ENCODE measurements at regions not wholly inside any gene's neighbourhood (a gene's known extent, or its start where the extent isn't known, plus 50 kb on each side); places are given as distances from the start of the nearest gene placed in this dataset.

- no peaks in the 10 kb centered on the region for H3K36me3 ChIP-seq (ENCODE audit: control insufficient read depth, insufficient read depth, low read length)
- no peaks in the 10 kb centered on the region for H3K9me3 ChIP-seq (ENCODE audit: control insufficient read depth, insufficient read depth, low read depth, low read length)
- in situ Hi-C loops (cut with HindIII; ENCODE audit: low pct_unique_long_range_greater_than_20kb, low sequenced_read_pairs) = no loop called here
- H3K27ac ChIP-seq (ENCODE audit: low read length) = no peak overlapping the region
- DNase-seq (ENCODE audit: low read depth, low spot score) (no peak), ATAC-seq (no peak)
- TF ChIP-seq, protein P1, sequence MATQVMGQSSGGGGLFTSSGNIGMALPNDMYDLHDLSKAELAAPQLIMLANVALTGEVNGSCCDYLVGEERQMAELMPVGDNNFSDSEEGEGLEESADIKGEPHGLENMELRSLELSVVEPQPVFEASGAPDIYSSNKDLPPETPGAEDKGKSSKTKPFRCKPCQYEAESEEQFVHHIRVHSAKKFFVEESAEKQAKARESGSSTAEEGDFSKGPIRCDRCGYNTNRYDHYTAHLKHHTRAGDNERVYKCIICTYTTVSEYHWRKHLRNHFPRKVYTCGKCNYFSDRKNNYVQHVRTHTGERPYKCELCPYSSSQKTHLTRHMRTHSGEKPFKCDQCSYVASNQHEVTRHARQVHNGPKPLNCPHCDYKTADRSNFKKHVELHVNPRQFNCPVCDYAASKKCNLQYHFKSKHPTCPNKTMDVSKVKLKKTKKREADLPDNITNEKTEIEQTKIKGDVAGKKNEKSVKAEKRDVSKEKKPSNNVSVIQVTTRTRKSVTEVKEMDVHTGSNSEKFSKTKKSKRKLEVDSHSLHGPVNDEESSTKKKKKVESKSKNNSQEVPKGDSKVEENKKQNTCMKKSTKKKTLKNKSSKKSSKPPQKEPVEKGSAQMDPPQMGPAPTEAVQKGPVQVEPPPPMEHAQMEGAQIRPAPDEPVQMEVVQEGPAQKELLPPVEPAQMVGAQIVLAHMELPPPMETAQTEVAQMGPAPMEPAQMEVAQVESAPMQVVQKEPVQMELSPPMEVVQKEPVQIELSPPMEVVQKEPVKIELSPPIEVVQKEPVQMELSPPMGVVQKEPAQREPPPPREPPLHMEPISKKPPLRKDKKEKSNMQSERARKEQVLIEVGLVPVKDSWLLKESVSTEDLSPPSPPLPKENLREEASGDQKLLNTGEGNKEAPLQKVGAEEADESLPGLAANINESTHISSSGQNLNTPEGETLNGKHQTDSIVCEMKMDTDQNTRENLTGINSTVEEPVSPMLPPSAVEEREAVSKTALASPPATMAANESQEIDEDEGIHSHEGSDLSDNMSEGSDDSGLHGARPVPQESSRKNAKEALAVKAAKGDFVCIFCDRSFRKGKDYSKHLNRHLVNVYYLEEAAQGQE (IDR thresholded peaks at IDR 0.05; ENCODE audit: insufficient read depth in 1 of 2, low read depth in 2 of 2, low read length in 1 of 2) = no peak
- TF ChIP-seq SIN3A (IDR thresholded peaks at IDR 0.05; ENCODE audit: borderline replicate concordance, insufficient read depth, low read depth, low read length) (no peak), POLR2AphosphoS5 (IDR thresholded peaks at IDR 0.05; ENCODE audit: low read depth, low read length) (no peak), TCF7L2 (IDR thresholded peaks at IDR 0.05; ENCODE audit: low read depth, low read length) (no peak)
- TF ChIP-seq, protein P2, sequence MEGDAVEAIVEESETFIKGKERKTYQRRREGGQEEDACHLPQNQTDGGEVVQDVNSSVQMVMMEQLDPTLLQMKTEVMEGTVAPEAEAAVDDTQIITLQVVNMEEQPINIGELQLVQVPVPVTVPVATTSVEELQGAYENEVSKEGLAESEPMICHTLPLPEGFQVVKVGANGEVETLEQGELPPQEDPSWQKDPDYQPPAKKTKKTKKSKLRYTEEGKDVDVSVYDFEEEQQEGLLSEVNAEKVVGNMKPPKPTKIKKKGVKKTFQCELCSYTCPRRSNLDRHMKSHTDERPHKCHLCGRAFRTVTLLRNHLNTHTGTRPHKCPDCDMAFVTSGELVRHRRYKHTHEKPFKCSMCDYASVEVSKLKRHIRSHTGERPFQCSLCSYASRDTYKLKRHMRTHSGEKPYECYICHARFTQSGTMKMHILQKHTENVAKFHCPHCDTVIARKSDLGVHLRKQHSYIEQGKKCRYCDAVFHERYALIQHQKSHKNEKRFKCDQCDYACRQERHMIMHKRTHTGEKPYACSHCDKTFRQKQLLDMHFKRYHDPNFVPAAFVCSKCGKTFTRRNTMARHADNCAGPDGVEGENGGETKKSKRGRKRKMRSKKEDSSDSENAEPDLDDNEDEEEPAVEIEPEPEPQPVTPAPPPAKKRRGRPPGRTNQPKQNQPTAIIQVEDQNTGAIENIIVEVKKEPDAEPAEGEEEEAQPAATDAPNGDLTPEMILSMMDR (IDR thresholded peaks at IDR 0.05) = no peak
- no TSS peak for BruUV-seq (replicated peaks)
- no peak overlapping the region for H3K4me3 ChIP-seq (ENCODE audit: low read depth in 2 of 2, low read length in 2 of 2)
- no peaks in the 10 kb centered on the region; the same call in 1 of the 2 replicates for H3K27me3 ChIP-seq (ENCODE audit: control insufficient read depth, insufficient read depth, low read length)
- intact Hi-C loops (cut with micrococcal nuclease; ENCODE audit: unreplicated experiment) = no loop called here
- ChIA-PET CTCF (no interaction called here), POLR2A (no interaction called here)
- H3K4me1 ChIP-seq (ENCODE audit: control insufficient read depth, insufficient read depth, low read length) = no peaks in the 10 kb centered on the region
Measured at GRCh38 chr6:20266851-20267608, 54.8 kb upstream of the MBOAT1 start.

DNA sequence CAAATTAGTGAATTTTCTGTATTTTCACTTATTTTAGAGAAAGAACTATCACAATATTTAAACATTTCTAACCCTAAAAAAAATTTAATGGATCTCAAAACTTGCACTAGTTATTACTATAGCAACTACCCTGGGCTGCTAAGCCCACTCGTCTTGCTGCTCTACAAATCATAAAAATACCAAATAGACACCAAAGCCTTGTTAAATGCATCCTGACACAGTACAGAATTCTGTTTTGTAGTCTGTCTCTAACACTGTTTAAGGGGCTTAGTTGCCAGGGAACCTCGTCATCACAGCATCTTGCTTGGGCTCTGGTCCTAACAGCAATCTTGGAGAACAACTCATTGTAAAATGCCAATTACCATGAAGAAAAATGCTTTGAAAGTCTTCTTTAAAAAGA, 56.9 kb upstream of the MBOAT1 start:
- Histone ChIP-seq H3K9me3 (ENCODE audit: control insufficient read depth, insufficient read depth, low read depth, low read length) (no peaks in the 10 kb centered on the region), H3K4me3 (ENCODE audit: low read depth in 2 of 2, low read length in 2 of 2) (no peak overlapping the region), H3K27me3 (ENCODE audit: control insufficient read depth, insufficient read depth, low read length) (no peaks in the 10 kb centered on the region; the same call in 1 of the 2 replicates), H3K4me1 (ENCODE audit: control insufficient read depth, insufficient read depth, low read length) (no peaks in the 10 kb centered on the region), H3K36me3 (ENCODE audit: control insufficient read depth, insufficient read depth, low read length) (no peaks in the 10 kb centered on the region), H3K27ac (ENCODE audit: low read length) (no peak overlapping the region)
- intact Hi-C loops (cut with micrococcal nuclease; ENCODE audit: unreplicated experiment) (no loop called here), in situ Hi-C loops (cut with HindIII; ENCODE audit: low pct_unique_long_range_greater_than_20kb, low sequenced_read_pairs) (no loop called here)
- BruUV-seq (replicated peaks) = no TSS peak
- TF ChIP-seq, protein P2 (IDR thresholded peaks at IDR 0.05) = no peak
- TF ChIP-seq, protein P1 (IDR thresholded peaks at IDR 0.05; ENCODE audit: insufficient read depth in 1 of 2, low read depth in 2 of 2, low read length in 1 of 2) = no peak
- no peak for TF ChIP-seq POLR2AphosphoS5 (IDR thresholded peaks at IDR 0.05; ENCODE audit: low read depth, low read length)
- TF ChIP-seq SIN3A (IDR thresholded peaks at IDR 0.05; ENCODE audit: borderline replicate concordance, insufficient read depth, low read depth, low read length) = no peak
- TF ChIP-seq TCF7L2 (IDR thresholded peaks at IDR 0.05; ENCODE audit: low read depth, low read length) = no peak
- ChIA-PET POLR2A (no interaction called here), CTCF (no interaction called here)
- no peak for ATAC-seq
- DNase-seq (ENCODE audit: low read depth, low spot score) = no peak
